GM18519 (cell line): ENCODE measurements at regions not wholly inside any gene's neighbourhood (a gene's known extent, or its start where the extent isn't known, plus 50 kb on each side); places are given as distances from the start of the nearest gene placed in this dataset.

Experiments used
- ATAC-seq: cut with Tn5 transposase; IDR thresholded peaks from one replicate; pipeline ENCODE4 v1.9.1; 2021; ENCODE audit warnings: mild to moderate bottlenecking, moderate library complexity; ENCODE audit not compliant: unreplicated experiment, low FRiP score

DNA sequence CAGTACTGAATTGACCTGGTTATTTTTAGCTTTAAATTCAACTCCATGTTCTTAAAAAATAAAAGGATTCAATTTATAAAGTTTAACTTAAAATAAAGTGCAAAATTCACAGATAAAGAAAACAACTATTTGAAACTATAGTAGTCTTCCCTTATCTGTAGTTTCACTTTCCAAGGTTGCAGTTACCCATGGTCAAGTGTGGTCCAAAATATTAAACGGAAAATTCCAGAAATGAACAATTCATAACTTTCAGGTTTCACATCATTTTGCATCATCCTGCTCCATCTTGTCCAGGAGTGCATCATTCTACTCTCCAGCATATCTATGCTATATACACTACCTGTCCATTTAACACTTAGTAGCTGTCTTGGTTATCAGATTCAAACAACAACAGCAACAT is 54.5 kb upstream of the ZNF804A start:
- no peak for ATAC-seq
